MM.1S (cell line): ENCODE measurements at regions not wholly inside any gene's neighbourhood (a gene's known extent, or its start where the extent isn't known, plus 50 kb on each side); places are given as distances from the start of the nearest gene placed in this dataset.

Experiments used
- DNase-seq: peaks from one replicate; pipeline ENCODE4 v3.0.0-alpha.2; 2015
- H2AFZ ChIP-seq: fragments of 300-600 bp; sonication (generic); 2 replicates; pipeline ENCODE4 v1.6.0; 2016; ENCODE audit warnings: antibody characterized with exemption, low read length
- H3F3A ChIP-seq: fragments of 300-600 bp; sonication (generic); 2 replicates; pipeline ENCODE4 v1.6.1; 2016; ENCODE audit warnings: mild to moderate bottlenecking, antibody characterized with exemption, low read length, moderate library complexity, mixed read lengths; ENCODE audit not compliant: insufficient read depth
- H3K27ac ChIP-seq: fragments of 300-600 bp; sonication (generic); 2 replicates; pipeline ENCODE4 v1.5.1; 2016; ENCODE audit warnings: mild to moderate bottlenecking, low read length
- H3K27me3 ChIP-seq: fragments of 300-600 bp; sonication (generic); replicated peaks from 2 replicates; pipeline ENCODE4 v1.6.0; 2016; ENCODE audit warnings: low read length; ENCODE audit not compliant: insufficient read depth
- H3K36me3 ChIP-seq: fragments of 300-600 bp; sonication (generic); replicated peaks from 2 replicates; pipeline ENCODE4 v1.6.1; 2016; ENCODE audit warnings: mild to moderate bottlenecking, low read length, mixed read lengths; ENCODE audit not compliant: insufficient read depth
- H3K4me1 ChIP-seq: fragments of 300-600 bp; sonication (generic); 2 replicates; pipeline ENCODE4 v1.6.1; 2016; ENCODE audit warnings: low read length, mixed read lengths
- H3K4me2 ChIP-seq: fragments of 300-600 bp; sonication (generic); 2 replicates; pipeline ENCODE4 v1.6.0; 2016; ENCODE audit warnings: low read depth, low read length
- H3K4me3 ChIP-seq: fragments of 300-600 bp; sonication (generic); 2 replicates; pipeline ENCODE4 v1.5.1; 2016; ENCODE audit warnings: low read length, mixed read lengths
- H3K79me2 ChIP-seq: fragments of 300-600 bp; sonication (generic); 2 replicates; pipeline ENCODE4 v1.6.1; 2016; ENCODE audit warnings: mixed run types, low read length, mixed read lengths
- H3K9ac ChIP-seq: fragments of 300-600 bp; sonication (generic); 2 replicates; pipeline ENCODE4 v1.6.1; 2016; ENCODE audit warnings: low read length, mixed read lengths
- H3K9me2 ChIP-seq: fragments of 300-600 bp; sonication (generic); replicated peaks from 2 replicates; pipeline ENCODE4 v1.6.1; 2016; ENCODE audit warnings: mild to moderate bottlenecking, low read length, mixed read lengths; ENCODE audit not compliant: insufficient read depth
- H3K9me3 ChIP-seq: fragments of 300-600 bp; sonication (generic); replicated peaks from 2 replicates; pipeline ENCODE4 v1.6.1; 2016; ENCODE audit warnings: mild to moderate bottlenecking, low read length, mixed read lengths; ENCODE audit not compliant: insufficient read depth
- H4K20me1 ChIP-seq: fragments of 300-600 bp; sonication (generic); 2 replicates; pipeline ENCODE4 v1.6.1; 2016; ENCODE audit warnings: mild to moderate bottlenecking, low read length, moderate library complexity, mixed read lengths; ENCODE audit not compliant: insufficient read depth
- EZH2 ChIP-seq: fragments of 300-600 bp; sonication (generic); optimal IDR thresholded peaks from 2 replicates; pipeline ENCODE3; 2017; ENCODE audit warnings: low read depth, mild to moderate bottlenecking, antibody characterized with exemption, low read length, mixed read lengths
- EZH2phosphoT487 ChIP-seq: fragments of 300-600 bp; sonication (generic); IDR thresholded peaks from 2 replicates; pipeline ENCODE4 v1.6.1; 2018; ENCODE audit warnings: antibody characterized with exemption, low read length
- TF ChIP-seq, protein P1 (sequence below): fragments of 300-600 bp; sonication (generic); IDR thresholded peaks from 2 replicates; pipeline ENCODE4 v1.5.1; 2016; ENCODE audit warnings: antibody characterized with exemption, low read length, mixed read lengths

- H3K27me3 ChIP-seq, result peaks cover 6% of the 10 kb centered on the region
- no peak for TF ChIP-seq EZH2
- TF ChIP-seq EZH2phosphoT487, result no peak
- TF ChIP-seq, protein P1, sequence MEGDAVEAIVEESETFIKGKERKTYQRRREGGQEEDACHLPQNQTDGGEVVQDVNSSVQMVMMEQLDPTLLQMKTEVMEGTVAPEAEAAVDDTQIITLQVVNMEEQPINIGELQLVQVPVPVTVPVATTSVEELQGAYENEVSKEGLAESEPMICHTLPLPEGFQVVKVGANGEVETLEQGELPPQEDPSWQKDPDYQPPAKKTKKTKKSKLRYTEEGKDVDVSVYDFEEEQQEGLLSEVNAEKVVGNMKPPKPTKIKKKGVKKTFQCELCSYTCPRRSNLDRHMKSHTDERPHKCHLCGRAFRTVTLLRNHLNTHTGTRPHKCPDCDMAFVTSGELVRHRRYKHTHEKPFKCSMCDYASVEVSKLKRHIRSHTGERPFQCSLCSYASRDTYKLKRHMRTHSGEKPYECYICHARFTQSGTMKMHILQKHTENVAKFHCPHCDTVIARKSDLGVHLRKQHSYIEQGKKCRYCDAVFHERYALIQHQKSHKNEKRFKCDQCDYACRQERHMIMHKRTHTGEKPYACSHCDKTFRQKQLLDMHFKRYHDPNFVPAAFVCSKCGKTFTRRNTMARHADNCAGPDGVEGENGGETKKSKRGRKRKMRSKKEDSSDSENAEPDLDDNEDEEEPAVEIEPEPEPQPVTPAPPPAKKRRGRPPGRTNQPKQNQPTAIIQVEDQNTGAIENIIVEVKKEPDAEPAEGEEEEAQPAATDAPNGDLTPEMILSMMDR, result no peak
- no peak overlapping the region for H2AFZ ChIP-seq
- no peak overlapping the region for H3K9ac ChIP-seq
- no peaks in the 10 kb centered on the region for H3F3A ChIP-seq
- H3K36me3 ChIP-seq, result no peaks in the 10 kb centered on the region
- no peaks in the 10 kb centered on the region for H3K4me1 ChIP-seq
- H3K4me2 ChIP-seq, result no peak overlapping the region
- no peaks in the 10 kb centered on the region for H4K20me1 ChIP-seq
- no peak for DNase-seq
- no peak overlapping the region for H3K27ac ChIP-seq
- no peak overlapping the region for H3K4me3 ChIP-seq
- no peaks in the 10 kb centered on the region for H3K9me3 ChIP-seq
- H3K79me2 ChIP-seq, result no peaks in the 10 kb centered on the region
- no peaks in the 10 kb centered on the region for H3K9me2 ChIP-seq
These were observed 222.6 kb downstream of the MYLK4 start for GRCh38 chr6:2528156-2528555.

DNA sequence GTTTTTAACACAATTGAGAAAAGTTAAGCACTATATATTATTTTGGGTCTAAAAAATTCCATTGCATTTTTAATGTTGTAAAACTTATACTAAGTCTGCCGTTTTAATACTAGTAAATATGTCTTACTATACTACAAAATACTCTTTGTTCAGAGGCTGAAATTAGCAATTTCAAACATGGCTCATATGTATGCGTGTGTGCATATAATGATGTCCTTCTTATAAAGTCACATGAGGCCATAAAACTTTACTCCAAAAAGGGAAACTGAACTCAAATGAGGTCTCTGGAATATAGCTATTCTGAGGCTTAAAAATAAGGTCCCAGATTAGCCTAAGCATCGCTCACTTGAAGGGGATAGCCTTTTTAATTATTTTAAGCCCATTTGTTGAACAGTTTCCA, 224.0 kb downstream of the MYLK4 start:
- Histone ChIP-seq H3K27ac (no peak overlapping the region), H2AFZ (no peak overlapping the region), H3K79me2 (no peaks in the 10 kb centered on the region), H3K36me3 (no peaks in the 10 kb centered on the region), H3K9ac (no peak overlapping the region), H3K4me1 (no peaks in the 10 kb centered on the region), H3K9me2 (no peaks in the 10 kb centered on the region), H3K27me3 (no peaks in the 10 kb centered on the region; the same call in 1 of the 2 replicates), H3K9me3 (no peaks in the 10 kb centered on the region), H3F3A (no peaks in the 10 kb centered on the region), H3K4me3 (no peak overlapping the region), H3K4me2 (no peak overlapping the region), H4K20me1 (no peaks in the 10 kb centered on the region)
- no peak for DNase-seq
- TF ChIP-seq, protein P1, result no peak
- TF ChIP-seq EZH2phosphoT487 (no peak), EZH2 (no peak)

DNA sequence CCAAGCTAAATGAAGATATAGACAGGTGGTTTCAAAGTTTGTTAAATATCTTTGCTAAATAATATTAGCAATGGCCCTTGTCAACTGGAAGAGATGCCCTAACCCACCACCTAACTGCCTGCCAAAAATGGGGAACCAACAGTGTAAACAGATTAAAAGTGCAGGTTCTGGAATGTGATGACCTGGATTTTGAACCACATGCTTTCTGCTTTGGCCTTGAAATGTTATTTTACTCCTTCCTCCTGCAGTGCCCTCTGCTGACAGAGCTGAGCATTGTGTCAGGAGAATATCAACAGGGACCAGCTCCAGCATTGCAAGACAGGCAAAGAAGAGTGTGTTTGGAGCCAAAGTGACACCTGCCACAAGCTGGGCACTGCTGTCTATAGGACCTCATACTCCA, 226.6 kb downstream of the MYLK4 start:
- Histone ChIP-seq H3K36me3 (no peaks in the 10 kb centered on the region), H3K79me2 (no peaks in the 10 kb centered on the region), H3F3A (no peaks in the 10 kb centered on the region), H2AFZ (no peak overlapping the region), H3K27me3 (peaks cover 5% of the 10 kb centered on the region; the same call in 1 of the 2 replicates), H3K27ac (no peak overlapping the region), H3K4me3 (no peak overlapping the region), H4K20me1 (no peaks in the 10 kb centered on the region), H3K9ac (no peak overlapping the region), H3K4me1 (no peaks in the 10 kb centered on the region), H3K9me2 (no peaks in the 10 kb centered on the region), H3K9me3 (no peaks in the 10 kb centered on the region), H3K4me2 (no peak overlapping the region)
- TF ChIP-seq, protein P1, result peak; percentile 47
- TF ChIP-seq EZH2phosphoT487 (no peak), EZH2 (no peak)
- no peak for DNase-seq
